GM21717 (cell line): ENCODE measurements at regions not wholly inside any gene's neighbourhood (a gene's known extent, or its start where the extent isn't known, plus 50 kb on each side); places are given as distances from the start of the nearest gene placed in this dataset.
"Not testable (repeated sequence)": the region's sequence is repeated elsewhere in the genome, so short reads cannot be mapped to it uniquely, and the experiment has no call there.

Experiments used
- ATAC-seq: cut with Tn5 transposase; IDR thresholded peaks from one replicate; pipeline ENCODE4 v1.9.1; 2021; ENCODE audit warnings: mild to moderate bottlenecking, moderate library complexity; ENCODE audit not compliant: unreplicated experiment

DNA sequence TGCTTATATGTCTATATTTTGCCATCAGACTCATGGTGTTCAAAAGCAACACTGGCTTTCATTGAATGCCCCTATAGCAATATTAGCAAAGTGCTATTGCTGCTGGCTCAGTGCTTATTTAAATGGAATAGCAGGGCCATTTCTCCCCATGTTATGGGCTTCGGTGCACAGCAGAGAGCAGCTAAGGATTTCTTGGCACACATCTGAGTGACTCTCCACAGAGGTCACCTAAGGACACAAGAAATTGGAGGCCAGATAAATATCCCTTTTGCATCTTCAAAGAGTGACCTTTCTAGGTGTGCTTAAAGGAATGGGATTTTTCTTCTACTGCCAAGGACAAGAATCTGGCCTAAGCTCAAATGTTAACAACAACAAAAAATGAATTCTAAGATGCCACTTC is 751.8 kb downstream of the CDH11 start:
- ATAC-seq = no peak

DNA sequence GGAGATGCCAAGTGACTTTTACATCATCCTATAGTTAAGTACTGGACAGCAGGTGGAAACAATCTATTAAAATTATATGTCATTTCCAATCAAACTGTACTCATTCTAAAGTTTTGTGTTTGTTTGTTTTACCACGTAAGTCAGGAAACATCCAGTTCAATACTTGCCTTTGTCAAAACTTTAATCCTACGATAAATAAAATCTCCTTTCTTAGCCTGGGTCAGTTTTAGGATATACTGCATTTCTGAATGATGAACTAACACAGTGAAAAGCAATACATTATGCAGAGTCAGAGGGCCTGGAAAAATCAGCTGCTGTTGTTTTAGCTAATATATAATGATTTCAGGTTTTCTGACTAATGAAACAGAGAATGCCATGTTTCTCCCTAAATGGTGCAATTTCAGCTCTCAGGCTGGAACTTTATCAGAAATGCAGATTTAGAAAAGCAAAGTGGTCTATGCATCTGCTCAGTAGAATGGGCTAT is 756.4 kb downstream of the CDH11 start:
- ATAC-seq = no peak

DNA sequence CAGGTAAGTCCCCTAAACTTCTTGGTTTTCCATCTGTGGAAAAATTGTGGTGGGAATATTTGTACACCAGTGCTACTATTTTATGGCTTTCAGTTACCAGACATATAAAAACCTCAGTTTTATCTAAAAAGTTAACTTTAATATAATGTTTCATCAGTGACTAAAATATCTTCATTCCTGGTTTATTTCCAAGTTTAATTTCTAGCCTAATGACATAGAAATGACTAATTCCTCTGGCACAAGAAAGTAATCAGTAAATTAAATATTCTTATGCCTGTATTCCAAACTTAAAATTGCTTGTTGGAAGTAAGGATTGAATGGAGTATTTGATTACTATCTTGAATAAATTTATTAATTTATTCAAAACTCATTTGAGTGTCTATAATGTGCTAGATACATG is 757.0 kb downstream of the CDH11 start:
- no peak for ATAC-seq

DNA sequence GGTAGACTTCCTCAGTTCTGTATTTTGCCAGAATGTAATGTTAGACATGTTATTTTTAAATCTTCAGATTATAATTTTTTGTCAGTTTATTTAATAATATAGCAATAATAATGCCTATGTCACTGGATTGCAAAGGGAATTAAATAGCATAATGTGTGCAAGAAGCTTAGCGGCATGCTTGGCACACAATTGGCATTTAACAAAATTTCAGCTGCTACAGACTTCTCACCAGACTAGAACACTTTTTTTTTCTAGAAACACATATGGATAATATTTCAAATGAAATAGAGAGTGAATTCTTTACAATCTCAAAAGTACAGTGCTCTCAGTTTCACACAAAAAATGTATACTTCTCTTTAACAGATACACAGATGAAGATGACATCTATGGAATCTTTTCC is 757.4 kb downstream of the CDH11 start:
- no peak for ATAC-seq

DNA sequence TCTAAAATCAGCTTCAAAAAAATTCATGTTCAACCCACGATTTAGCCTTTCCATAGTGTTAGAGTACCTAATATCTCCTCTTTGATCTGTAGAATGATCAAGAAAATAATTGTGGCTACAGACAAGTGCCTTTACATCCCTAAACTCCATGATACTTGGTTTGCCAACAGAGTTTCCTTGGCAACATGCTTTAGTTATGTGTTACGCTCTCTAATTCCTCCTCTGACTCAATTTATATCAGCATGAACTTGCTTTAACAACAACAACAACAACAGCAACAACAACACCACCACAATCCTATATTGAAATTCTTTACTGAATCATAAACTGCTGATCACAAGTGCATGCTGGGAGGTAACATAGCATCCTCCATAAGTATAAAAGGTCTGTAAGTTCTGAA is 757.8 kb downstream of the CDH11 start:
- no peak for ATAC-seq

DNA sequence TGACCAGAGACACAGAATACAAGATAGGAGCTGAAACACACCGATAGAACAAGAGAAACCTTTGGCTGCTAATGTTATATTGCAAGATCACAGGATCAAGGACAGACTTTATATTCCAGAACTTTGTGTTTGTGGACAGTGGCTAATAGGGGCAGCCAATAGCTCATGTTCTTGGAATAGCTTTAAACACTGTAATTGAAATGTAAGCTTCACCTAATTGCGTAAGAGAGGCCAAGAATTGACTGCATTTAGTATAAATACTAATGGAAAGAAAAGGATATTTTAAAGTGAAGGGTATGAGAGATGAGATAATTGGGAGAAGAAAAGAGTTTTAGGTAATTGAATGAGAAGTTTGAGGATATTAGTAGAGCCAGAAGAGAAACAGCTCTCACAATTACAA is 758.8 kb downstream of the CDH11 start:
- no peak for ATAC-seq

DNA sequence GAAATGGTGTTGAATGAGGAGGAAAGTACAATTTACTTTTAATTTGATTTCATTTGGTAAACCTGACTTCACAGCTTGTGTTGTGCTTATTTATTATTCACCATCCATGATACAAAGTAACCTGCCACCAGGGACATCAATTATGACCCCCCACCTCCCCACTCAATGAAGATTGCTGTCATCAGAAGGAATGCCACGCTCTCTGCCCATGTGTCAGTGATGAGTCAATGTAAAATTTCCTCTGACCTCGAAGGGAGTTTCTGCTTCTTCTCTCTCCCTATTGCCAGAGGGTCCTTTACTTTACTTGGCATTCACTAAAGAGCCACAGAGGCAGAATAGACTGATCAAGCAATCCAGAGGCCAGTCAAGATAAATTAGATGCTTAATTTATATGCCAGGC is 759.7 kb downstream of the CDH11 start:
- no peak for ATAC-seq

DNA sequence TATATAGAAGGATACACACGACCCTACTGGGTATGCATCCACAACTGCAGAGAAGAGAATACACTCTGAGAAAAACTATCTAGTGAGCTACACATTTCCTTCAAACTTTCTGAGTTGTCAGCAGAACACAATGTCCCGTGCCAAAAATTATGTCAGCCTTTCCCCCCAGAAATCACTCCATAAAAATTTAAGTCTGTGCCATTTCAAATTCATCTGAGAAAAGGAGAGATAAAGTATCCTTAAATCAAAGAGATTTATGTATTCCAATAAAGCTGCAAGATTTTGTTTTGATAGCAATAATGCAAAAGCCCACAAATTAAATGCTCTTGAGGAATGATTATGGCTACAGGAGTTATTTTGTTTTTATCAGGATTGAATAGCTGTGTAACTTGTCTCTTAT is 760.1 kb downstream of the CDH11 start:
- no peak for ATAC-seq

DNA sequence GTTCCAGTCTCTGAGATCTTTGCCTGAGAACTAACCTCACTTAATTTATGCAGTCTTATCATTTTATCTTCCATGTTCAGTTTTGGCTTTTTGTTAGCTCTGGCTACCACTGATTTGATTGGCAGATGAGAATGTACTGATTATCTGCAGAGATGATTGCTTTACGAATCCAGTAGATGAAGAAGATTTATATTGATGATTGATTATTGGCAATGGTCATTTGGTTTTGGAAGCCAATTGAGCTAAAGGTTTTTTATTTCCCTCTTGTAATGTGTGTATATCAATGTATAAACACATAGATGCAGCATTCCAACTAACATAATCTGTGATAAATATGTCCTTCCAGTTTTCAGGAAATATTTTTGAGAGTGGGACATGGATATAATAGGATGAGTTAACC is 763.6 kb downstream of the CDH11 start:
- ATAC-seq = no peak

DNA sequence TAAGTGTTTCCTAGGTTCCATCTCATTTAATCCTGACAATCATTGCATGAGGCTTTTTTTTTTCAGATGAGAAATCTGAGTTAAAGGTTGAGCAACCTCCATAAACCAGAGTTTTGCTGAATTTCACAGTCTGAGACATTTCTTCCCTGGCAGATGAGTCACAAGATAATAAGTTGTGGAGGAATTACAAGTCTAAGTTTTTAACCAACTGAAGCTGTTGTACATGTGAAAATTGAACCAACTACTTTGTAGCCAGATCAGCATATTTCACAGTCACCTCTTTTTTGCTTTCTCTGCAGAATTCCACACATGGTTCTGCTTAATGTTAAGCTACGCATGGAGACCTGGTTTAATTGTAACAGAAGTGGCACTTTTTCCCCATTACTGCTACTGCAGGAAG is 765.6 kb downstream of the CDH11 start:
- no peak for ATAC-seq

DNA sequence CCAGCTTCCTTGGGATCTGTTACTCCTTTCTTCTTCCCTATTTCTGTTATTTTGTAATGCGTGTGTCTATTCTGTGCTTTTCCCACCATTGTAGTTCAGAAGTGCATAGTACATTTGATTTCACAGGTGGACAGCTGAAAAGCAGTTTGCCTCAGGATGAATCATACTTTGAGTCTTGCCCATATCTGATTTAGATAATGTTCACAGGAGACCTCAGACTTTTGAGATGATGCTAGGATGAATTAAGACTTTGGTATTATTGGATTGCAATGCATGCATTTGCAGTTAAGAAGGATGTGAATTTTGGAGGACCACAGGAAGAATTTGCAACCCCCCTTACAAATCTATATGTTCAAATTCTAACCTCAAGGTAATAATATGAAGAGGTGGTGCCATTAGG is 769.6 kb downstream of the CDH11 start:
- no peak for ATAC-seq

DNA sequence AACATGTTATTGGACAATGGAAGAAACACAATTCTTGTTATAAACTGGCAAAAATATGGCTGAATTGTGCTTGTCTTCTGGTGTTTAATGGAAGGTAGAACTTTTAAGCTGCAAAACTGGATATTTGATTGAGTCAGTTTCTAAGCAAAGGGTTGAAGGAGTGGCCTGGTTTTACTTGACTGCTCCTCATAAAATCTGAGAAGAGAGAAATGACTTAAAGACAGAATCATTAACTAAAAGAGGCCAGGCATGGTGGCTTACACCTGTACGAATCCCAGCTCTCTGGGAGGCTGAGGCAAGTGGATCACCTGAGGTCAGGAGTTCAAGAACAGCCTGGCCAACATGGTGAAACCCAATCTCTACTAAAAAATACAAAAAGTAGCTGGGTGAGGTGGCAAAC is 770.7 kb downstream of the CDH11 start:
- ATAC-seq = no peak

DNA sequence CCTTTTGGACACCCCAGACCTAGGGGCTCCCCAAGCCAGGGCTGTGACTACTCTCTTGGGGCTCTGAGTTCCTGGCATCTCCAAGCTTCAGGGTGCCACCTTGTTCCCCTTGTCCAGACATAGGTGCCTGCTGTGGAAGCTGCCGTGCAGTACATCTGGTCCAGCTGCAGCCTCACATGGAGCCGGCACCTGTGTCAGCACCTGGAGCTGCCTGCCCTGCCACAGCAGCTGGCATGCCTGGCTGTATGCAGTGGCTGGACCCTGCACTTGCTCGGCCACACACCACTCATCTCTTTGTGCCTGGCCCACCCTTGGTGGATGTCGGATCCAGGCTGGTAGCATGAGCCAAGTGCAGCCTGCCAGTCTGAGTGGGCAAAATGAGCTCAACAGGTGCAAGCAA is 775.8 kb downstream of the CDH11 start:
- no peak for ATAC-seq

DNA sequence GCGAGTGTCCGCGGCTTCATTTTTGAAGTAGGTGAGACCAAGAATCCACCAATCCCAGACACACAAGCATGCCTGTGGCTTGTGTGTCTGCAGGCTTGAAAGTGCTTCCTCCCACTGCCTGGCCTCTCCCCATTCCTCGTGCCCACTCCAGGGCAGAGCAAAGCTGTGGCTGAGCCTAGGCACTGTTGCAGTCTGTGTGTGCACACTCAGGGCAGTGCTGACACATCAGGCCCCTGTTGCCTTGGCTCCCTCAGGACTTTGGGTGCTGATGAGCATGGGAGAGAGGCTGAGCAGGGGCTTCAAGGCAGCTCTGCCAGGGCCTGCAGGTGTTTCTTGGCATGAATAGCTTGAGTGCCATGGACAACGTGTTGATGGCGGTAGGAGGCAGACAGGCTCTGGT is 776.7 kb downstream of the CDH11 start:
- no peak for ATAC-seq

DNA sequence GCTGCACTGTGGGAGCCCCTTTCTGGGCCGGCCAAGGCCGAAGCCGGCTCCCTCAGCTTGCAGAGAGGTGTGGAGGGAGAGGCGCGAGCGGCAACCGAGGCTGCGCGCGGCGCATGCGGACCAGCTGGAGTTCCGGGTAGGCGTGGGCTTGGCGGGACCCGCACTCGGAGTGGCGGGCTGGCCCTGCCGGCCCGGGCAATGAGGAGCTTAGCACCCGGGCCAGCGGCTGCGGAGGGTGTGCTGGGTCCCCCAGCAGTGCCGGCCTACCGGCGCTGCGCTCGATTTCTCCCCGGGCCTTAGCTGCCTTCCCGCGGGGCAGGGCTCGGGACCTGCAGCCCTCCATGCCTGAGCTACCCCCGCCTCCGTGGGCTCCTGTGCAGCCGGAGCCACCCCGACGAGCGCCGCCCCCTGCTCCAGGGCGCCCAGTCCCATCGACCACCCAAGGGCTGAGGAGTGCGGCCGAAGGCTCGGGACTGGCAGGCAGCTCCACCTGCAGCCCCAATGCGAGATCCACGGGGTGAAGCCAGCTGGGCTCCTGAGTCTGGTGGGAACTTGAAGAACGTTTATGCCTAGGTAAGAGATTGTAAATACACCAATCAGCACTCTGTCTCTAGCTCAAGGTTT is 777.9 kb downstream of the CDH11 start:
- ATAC-seq = not testable (repeated sequence)

DNA sequence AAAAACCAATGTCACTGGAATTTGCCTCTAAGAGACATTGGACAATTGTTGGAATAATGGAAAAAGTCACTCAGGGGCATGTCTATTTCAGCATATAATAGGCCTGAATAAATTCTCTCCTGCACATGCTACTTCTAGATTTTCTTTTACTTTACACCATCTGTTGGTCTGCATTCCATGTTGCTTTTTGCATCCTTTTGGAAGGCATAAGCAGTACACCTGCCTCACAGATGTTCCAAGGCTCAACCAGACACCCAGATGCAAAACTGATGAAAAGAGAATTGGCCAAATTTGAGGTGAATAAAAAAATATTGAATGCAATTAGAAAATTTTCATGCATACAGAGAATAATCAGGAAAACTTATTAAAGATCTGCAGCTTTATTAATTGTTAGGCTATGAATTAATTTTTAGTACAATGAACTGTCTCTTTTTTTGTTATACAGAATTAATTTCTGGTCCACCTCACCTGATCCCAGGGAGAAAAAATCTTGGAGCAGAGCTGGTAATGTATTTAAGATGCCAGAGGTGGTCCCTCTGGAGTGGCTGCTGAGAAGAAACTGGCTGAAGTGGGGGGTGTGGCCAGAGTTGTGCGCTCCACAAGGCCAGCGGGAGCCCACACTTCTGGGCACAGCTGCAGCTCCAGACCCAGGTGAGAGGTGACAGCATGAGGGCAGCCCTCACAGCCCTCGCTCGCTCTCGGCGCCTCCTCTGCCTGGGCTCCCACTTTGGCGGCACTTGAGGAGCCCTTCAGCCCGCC is 778.6 kb downstream of the CDH11 start:
- no peak for ATAC-seq

DNA sequence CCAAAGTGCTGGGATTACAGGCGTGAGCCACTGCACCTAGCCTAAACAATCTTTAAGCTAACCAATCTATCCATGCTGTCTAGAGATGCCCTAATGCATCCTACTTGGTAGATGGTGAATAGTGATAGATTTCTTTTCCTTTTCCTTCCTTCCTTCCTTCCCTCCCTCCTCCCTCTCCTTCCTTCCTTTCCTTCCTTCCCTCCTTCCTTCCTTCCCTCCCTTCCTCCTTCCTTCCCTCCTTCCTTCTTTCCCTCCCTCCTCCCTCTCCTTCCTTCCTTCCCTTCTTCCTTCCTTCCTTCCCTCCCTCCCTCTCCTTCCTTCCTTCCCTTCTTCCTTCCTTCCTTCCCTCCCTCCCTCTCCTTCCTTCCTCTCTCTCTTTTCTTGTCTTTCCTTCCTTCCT is 780.5 kb downstream of the CDH11 start:
- not testable (repeated sequence) for ATAC-seq

DNA sequence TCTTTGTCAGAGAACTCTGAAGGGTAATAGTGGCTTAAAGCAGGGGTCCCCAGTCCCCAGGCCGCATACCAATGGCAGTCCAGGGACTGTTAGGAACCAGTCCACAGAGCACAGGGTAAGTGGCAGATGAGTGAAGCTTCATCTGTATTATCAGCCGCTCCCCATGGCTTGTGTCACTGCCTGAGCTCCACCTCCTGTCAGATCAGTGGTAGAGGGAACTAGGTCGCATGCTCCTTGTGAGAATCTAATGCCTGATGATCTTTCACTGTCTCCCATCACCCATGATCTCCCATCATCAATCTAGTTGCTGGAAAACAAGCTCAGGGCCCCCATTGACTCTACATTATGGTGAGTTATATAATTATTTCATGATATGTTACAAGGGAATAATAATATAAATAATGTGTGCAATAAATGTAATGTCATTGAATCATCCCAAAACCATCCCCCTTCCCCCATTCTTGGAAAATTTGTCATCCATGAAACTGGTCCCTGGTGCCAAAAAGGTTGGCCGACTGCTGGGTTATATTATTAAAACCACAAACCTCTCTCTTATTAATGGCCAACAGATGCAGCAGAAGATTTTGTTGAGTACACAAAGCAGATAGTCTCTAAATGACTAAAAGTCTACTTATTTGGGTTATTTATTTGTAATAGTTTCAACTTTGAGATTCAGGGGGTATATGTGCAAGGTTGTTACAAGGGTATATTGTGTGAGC is 782.7 kb downstream of the CDH11 start:
- ATAC-seq = no peak

DNA sequence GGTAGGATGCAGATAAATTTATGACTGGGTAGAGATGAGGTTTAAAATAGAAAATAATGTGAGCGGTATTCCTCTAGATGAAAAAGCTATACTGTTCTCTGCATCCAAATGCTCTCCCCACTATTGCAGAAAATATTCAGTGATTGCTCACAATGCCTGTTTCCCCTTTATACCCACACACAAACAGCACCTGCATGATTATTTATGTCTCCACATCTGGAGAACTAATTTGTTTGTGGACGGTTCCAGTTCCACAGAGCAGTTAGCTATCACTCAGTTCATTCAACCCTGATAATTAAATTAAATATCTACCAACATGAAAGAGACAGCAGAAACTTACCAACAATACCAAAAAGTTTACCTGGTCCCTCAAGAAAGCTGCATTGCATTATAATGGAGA is 800.0 kb downstream of the CDH11 start:
- ATAC-seq = no peak

DNA sequence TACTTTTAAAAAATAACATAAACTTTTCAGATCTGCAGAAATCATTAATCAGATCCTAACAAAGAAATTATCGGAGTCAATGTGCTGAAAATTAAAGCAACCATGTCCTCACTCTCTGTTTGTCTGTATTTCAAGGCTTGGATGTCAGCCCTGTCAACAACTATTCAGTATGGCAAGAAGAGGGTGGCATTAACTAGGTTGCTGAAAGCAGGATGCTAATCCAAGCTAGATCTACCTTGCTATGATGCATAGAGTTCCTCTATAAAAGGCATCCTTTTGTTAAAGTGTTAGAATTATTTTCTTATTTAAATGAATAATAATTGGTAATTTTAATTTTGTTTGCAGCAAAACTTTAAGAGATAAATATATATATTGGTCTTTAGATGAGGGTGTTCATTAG is 800.8 kb downstream of the CDH11 start:
- no peak for ATAC-seq

DNA sequence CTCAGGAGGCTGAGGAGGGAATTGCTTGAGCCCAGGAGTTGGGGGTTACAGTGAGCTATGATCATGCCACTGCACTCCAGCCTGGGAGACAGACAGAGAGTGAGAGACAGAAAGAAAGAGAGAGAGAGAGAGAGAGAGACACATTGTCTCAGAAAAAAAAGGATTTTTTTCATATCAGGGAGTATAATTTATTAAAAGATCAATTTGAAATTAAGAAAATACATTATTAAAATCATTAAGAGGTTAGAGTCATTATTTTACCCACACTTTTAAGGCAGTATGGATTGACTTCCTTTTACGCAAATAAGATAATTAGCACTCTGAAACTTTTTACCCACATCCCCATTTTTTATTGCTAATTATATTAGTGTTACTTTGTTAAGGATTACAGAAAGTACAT is 804.3 kb downstream of the CDH11 start:
- no peak for ATAC-seq

DNA sequence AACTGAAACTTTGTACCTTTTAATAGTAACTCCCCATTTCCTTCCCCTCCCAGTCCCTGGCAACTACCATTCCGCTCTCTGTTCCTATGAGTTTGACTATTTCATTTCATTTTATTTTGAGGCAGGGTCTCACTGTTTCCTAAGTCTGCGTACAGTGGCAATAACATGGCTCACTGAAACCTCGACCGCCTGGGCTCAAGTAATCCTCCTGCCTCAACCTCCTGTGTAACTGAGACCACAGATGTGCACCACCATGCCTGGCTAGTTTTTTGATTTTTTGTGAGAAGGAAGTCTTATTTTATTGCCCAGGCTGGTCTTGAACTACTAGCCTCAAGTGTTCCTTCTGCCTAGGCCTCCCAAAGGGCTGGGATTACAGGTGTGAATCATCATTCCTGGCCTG is 808.1 kb downstream of the CDH11 start:
- no peak for ATAC-seq
